ENCODE measurements at regions not wholly inside any gene's neighbourhood (a gene's known extent, or its start where the extent isn't known, plus 50 kb on each side); places are given as distances from the start of the nearest gene placed in this dataset.
A peak's percentile ranks its signal among the peaks of the same experiment; 100 is the strongest.

- Mint-ChIP-seq H3K4me3 (ENCODE audit: low read depth) (peak overlapping the region; percentile 20), H3K36me3 (ENCODE audit: insufficient read depth) (no peaks in the 10 kb centered on the region), H3K27ac (peak overlapping the region; percentile 35), H3K9me3 (ENCODE audit: low read depth) (peaks cover 5% of the 10 kb centered on the region), H3K27me3 (no peaks in the 10 kb centered on the region), H3K4me1 (ENCODE audit: low read depth) (peaks cover 28% of the 10 kb centered on the region)
- TF ChIP-seq CTCF (IDR thresholded peaks at IDR 0.05; ENCODE audit: unreplicated experiment), result no peak
- no peak for DNase-seq (ENCODE audit: low spot score, unreplicated experiment)
Observed at GRCh38 chr3:20772869-20773268, 586.9 kb upstream of the SGO1 start.

- Mint-ChIP-seq H3K27ac (no peak overlapping the region), H3K4me3 (ENCODE audit: low read depth) (no peak overlapping the region), H3K27me3 (no peaks in the 10 kb centered on the region), H3K9me3 (ENCODE audit: low read depth) (peaks cover 8% of the 10 kb centered on the region), H3K36me3 (ENCODE audit: insufficient read depth) (no peaks in the 10 kb centered on the region), H3K4me1 (ENCODE audit: low read depth) (peaks cover 27% of the 10 kb centered on the region)
- no peak for DNase-seq (ENCODE audit: low spot score, unreplicated experiment)
- TF ChIP-seq CTCF (IDR thresholded peaks at IDR 0.05; ENCODE audit: unreplicated experiment), result no peak
Observed at GRCh38 chr3:20769430-20769829, 583.4 kb upstream of the SGO1 start.

DNA sequence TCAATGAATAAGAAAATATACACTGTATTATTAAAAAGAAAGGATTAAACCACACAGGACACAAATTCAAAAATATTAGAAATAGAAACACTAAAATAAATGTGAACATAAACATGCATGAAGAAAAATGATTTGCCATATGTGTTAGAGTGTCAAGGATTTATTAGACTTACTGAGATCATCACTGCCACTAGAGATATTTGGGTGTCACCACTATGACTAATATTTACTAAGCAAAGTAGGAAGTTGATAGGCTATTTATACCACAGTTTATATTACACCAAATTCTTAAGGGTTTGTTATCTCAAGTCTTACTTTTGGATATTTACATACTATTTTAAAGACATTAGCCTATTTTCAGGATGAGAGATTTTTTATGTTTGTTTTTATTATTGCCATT, 575.0 kb upstream of the SGO1 start:
- Mint-ChIP-seq H3K4me1 (ENCODE audit: low read depth) (no peaks in the 10 kb centered on the region), H3K27me3 (no peaks in the 10 kb centered on the region), H3K9me3 (ENCODE audit: low read depth) (peaks cover 3% of the 10 kb centered on the region), H3K4me3 (ENCODE audit: low read depth) (no peak overlapping the region), H3K27ac (no peak overlapping the region), H3K36me3 (ENCODE audit: insufficient read depth) (no peaks in the 10 kb centered on the region)
- no peak for DNase-seq (ENCODE audit: low spot score, unreplicated experiment)
- TF ChIP-seq CTCF (IDR thresholded peaks at IDR 0.05; ENCODE audit: unreplicated experiment), result no peak

DNA sequence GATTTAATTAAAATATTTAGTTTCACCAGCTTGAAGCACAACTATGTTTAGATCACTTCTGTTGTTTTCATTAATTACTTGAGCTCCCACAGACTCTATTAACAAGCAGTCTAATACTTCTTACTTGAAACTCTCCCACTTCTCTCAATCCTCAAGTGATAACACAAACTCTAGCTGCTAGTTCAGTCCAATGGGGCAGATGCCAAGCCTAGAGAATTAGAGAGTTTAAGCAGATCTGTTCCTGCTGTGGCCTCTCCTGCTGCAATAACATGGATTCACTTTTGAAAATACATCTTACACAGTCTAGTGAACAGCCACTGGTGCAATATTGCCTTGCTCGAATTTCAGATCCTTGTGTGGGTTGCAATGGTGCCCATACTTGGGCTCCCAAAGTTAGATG, 566.4 kb upstream of the SGO1 start:
- no peak overlapping the region for H3K27ac Mint-ChIP-seq
- H3K27me3 Mint-ChIP-seq, result no peaks in the 10 kb centered on the region
- H3K4me3 Mint-ChIP-seq (ENCODE audit: low read depth), result no peak overlapping the region
- TF ChIP-seq CTCF (IDR thresholded peaks at IDR 0.05; ENCODE audit: unreplicated experiment), result no peak
- H3K36me3 Mint-ChIP-seq (ENCODE audit: insufficient read depth), result no peaks in the 10 kb centered on the region
- H3K4me1 Mint-ChIP-seq (ENCODE audit: low read depth), result peaks cover 5% of the 10 kb centered on the region
- peaks cover 6% of the 10 kb centered on the region for H3K9me3 Mint-ChIP-seq (ENCODE audit: low read depth)
- DNase-seq (ENCODE audit: low spot score, unreplicated experiment), result no peak

GRCh38 chr3:20751296-20751695, 565.3 kb upstream of the SGO1 start:
- Mint-ChIP-seq H3K27me3 (no peaks in the 10 kb centered on the region), H3K4me1 (ENCODE audit: low read depth) (peaks cover 5% of the 10 kb centered on the region), H3K27ac (no peak overlapping the region), H3K36me3 (ENCODE audit: insufficient read depth) (no peaks in the 10 kb centered on the region), H3K4me3 (ENCODE audit: low read depth) (no peak overlapping the region), H3K9me3 (ENCODE audit: low read depth) (peaks cover 3% of the 10 kb centered on the region)
- no peak for DNase-seq (ENCODE audit: low spot score, unreplicated experiment)
- TF ChIP-seq CTCF (IDR thresholded peaks at IDR 0.05; ENCODE audit: unreplicated experiment), result no peak

All from progenitor cell of endocrine pancreas (in vitro differentiated cells).